ENCODE measurements at regions not wholly inside any gene's neighbourhood (a gene's known extent, or its start where the extent isn't known, plus 50 kb on each side); places are given as distances from the start of the nearest gene placed in this dataset.

GRCh38 chr4:96986816-96987215, 1146.9 kb downstream of the PDHA2 start:
- TF ChIP-seq CTCF (IDR thresholded peaks at IDR 0.05 in 4 of 5, conservative IDR thresholded peaks at IDR 0.05 in 1 of 5) (no peak), POLR2A (IDR thresholded peaks at IDR 0.05) (no peak)
